ENCODE measurements at regions not wholly inside any gene's neighbourhood (a gene's known extent, or its start where the extent isn't known, plus 50 kb on each side); places are given as distances from the start of the nearest gene placed in this dataset.

- TF ChIP-seq CHD7 (IDR thresholded peaks at IDR 0.05; ENCODE audit: insufficient replicate concordance, low read length) (no peak), SUZ12 (IDR thresholded peaks at IDR 0.05; ENCODE audit: low read length) (no peak), NRF1 (IDR thresholded peaks at IDR 0.05; ENCODE audit: low read depth, low read length) (no peak), E2F6 (IDR thresholded peaks at IDR 0.05) (no peak), SP1 (IDR thresholded peaks at IDR 0.05; ENCODE audit: low read depth, low read length) (no peak), TCF12 (IDR thresholded peaks at IDR 0.05; ENCODE audit: low read depth, low read length) (no peak), GTF2F1 (IDR thresholded peaks at IDR 0.05; ENCODE audit: borderline replicate concordance, low read depth, low read length) (no peak), RFX5 (IDR thresholded peaks at IDR 0.05; ENCODE audit: borderline replicate concordance, low read depth, low read length) (no peak), BRCA1 (IDR thresholded peaks at IDR 0.05; ENCODE audit: low read depth, low read length) (no peak)
These were observed 117.1 kb upstream of the EGFL6 start (continued) for GRCh38 chrX:13452283-13452682.

Measured in H1 (cell line).